K562 (cell line): ENCODE measurements at regions not wholly inside any gene's neighbourhood (a gene's known extent, or its start where the extent isn't known, plus 50 kb on each side); places are given as distances from the start of the nearest gene placed in this dataset.

Experiments used
- ARID1B ChIP-seq: fragments of 450-650 bp; IDR thresholded peaks from 2 replicates; pipeline ENCODE4 v1.6.1; 2016; ENCODE audit warnings: antibody characterized with exemption, mild to moderate bottlenecking, inconsistent platforms
- ATF7 ChIP-seq: fragments of 450-650 bp; IDR thresholded peaks from 2 replicates; pipeline ENCODE4 v1.7.1; 2014; ENCODE audit warnings: mild to moderate bottlenecking, moderate library complexity
- CBX8 ChIP-seq: fragments of 200-600 bp; sonication (generic); IDR thresholded peaks from 2 replicates; pipeline ENCODE4 v1.6.1; 2012; ENCODE audit warnings: borderline replicate concordance, mixed run types, low read depth, mild to moderate bottlenecking, moderate library complexity, mixed read lengths, low read length, control low read depth, inconsistent platforms; ENCODE audit not compliant: poor library complexity, severe bottlenecking; ENCODE audit errors: extremely low read depth
- CLOCK ChIP-seq: fragments of 250-450 bp; sonication (Bioruptor Pico); IDR thresholded peaks from 2 replicates; pipeline ENCODE4 v1.4.0; 2020; ENCODE audit warnings: mild to moderate bottlenecking, moderate library complexity, borderline replicate concordance
- CXXC5 ChIP-seq: fragments of 250-450 bp; sonication (Bioruptor Pico); IDR thresholded peaks from 2 replicates; pipeline ENCODE4 v1.8.0; 2022; ENCODE audit warnings: inconsistent platforms, mild to moderate bottlenecking, moderate library complexity
- ESRRA ChIP-seq: fragments of 450-650 bp; IDR thresholded peaks from 2 replicates; pipeline ENCODE4 v1.6.1; 2014; ENCODE audit warnings: low read depth, mild to moderate bottlenecking, moderate library complexity, borderline replicate concordance
- FOXA1 ChIP-seq: fragments of 450-650 bp; IDR thresholded peaks from 2 replicates; pipeline ENCODE4 v1.6.1; 2016; ENCODE audit warnings: mild to moderate bottlenecking, borderline replicate concordance
- HDAC1 ChIP-seq, 2 experiments: fragments of 450-650 bp; IDR thresholded peaks; 2 replicates each; pipeline ENCODE4 v1.6.1; 2016 to 2017; ENCODE audit warnings: inconsistent platforms in 1 of 2, mild to moderate bottlenecking in 1 of 2, moderate library complexity in 1 of 2
- JUND ChIP-seq, 2 experiments: IDR thresholded peaks; 2 replicates in 1 of 2; 3 replicates in 1 of 2; pipeline ENCODE4 v1.6.1; 2011; ENCODE audit warnings: borderline replicate concordance in 2 of 2, low read depth in 2 of 2, low read length in 2 of 2, improper control_type of control experiment in 1 of 2, missing biosample characterization in 1 of 2, missing genetic modification characterization in 1 of 2, missing genetic modification reagents in 1 of 2
- KLF6 ChIP-seq: fragments of 250-450 bp; sonication (Bioruptor Pico); IDR thresholded peaks from 2 replicates; pipeline ENCODE4 v1.4.0; 2020; ENCODE audit warnings: mild to moderate bottlenecking, moderate library complexity, borderline replicate concordance
- RHOXF2B ChIP-seq: fragments of 250-450 bp; sonication (Bioruptor Pico); conservative IDR thresholded peaks from 2 replicates; pipeline ENCODE4 v1.5.1; 2021
- SAP30 ChIP-seq: fragments of 200-600 bp; sonication (generic); IDR thresholded peaks from 2 replicates; pipeline ENCODE4 v1.6.1; 2012; ENCODE audit warnings: borderline replicate concordance, low read depth, mild to moderate bottlenecking, moderate library complexity, low read length, control low read depth, inconsistent platforms; ENCODE audit not compliant: insufficient read depth, poor library complexity, severe bottlenecking
- SIN3A ChIP-seq, 2 experiments: fragments of 150-350 bp in 1 of 2; IDR thresholded peaks; 2 replicates each; pipeline ENCODE4 v1.6.1; 2011 to 2016; ENCODE audit warnings: borderline replicate concordance in 2 of 2, low read depth in 2 of 2, low read length in 2 of 2, mild to moderate bottlenecking in 2 of 2, moderate library complexity in 2 of 2; ENCODE audit not compliant: control insufficient read depth in 1 of 2
- SIRT6 ChIP-seq: IDR thresholded peaks from one replicate; pipeline ENCODE4 v1.6.1; 2012; ENCODE audit warnings: low read depth, mild to moderate bottlenecking, control low read depth, inconsistent platforms, low read length, moderate library complexity
- TAL1 ChIP-seq: fragments of 450-650 bp; IDR thresholded peaks from 2 replicates; pipeline ENCODE4 v1.6.1; 2016; ENCODE audit warnings: mild to moderate bottlenecking
- U2AF2 ChIP-seq: fragments of 200-400 bp; formaldehyde crosslinking; optimal IDR thresholded peaks from 2 replicates; pipeline ENCODE3; 2017; ENCODE audit warnings: low read depth, mild to moderate bottlenecking, low read length
- ZBTB49 ChIP-seq: sonication (generic); formaldehyde crosslinking; IDR thresholded peaks from 2 replicates; pipeline ENCODE4 v1.8.0; 2022; ENCODE audit warnings: missing genetic modification reagents, mild to moderate bottlenecking, borderline replicate concordance
- ZNF239 ChIP-seq: fragments of 250-450 bp; sonication (Bioruptor Pico); IDR thresholded peaks from 2 replicates; pipeline ENCODE4 v1.4.0; 2020; ENCODE audit warnings: mild to moderate bottlenecking
- ZNF561 ChIP-seq: fragments of 450-650 bp; formaldehyde crosslinking; conservative IDR thresholded peaks from 2 replicates; pipeline ENCODE4 v1.4.0; 2020; ENCODE audit warnings: mild to moderate bottlenecking, moderate library complexity
- ZNF589 ChIP-seq: fragments of 200-800 bp; sonication (Bioruptor generic); IDR thresholded peaks from 2 replicates; pipeline ENCODE4 v1.6.1; 2016; ENCODE audit warnings: low read depth, missing genetic modification characterization, missing compliant biosample characterization
- TF ChIP-seq, protein P1 (sequence below): fragments of 250-450 bp; sonication (Bioruptor Pico); IDR thresholded peaks from 2 replicates; pipeline ENCODE4 v1.8.0; 2021; ENCODE audit warnings: moderate library complexity, mild to moderate bottlenecking, inconsistent platforms

GRCh38 chr14:22497671-22498093 is 91.3 kb downstream of the DAD1 start (continued):
- TF ChIP-seq ESRRA (peak; percentile 55; the same call in 1 of the 2 replicates), ARID1B (peak; percentile 69), FOXA1 (no peak), ZNF589 (CRISPR knock-in tag) (0 out of 2 replicates have a peak, but pooled peaks have one; percentile 49), ZBTB49 (CRISPR knock-in tag) (no peak), RHOXF2B (CRISPR knock-in tag) (no peak), SIN3A (IDR thresholded peaks at IDR 0.05; ENCODE audit: borderline replicate concordance in 2 of 2, control insufficient read depth in 1 of 2, low read depth in 2 of 2, low read length in 2 of 2) (no peak), ZNF561 (CRISPR knock-in tag) (no peak), CBX8 (no peak), SAP30 (no peak), JUND (IDR thresholded peaks at IDR 0.05; ENCODE audit: borderline replicate concordance, low read depth, low read length) (no peak), JUND (tag; IDR thresholded peaks at IDR 0.05; ENCODE audit: borderline replicate concordance, low read depth, low read length) (no peak), ZNF239 (CRISPR knock-in tag) (peak; percentile 14; the same call in 1 of the 2 replicates), U2AF2 (no peak), TAL1 (peak; percentile 67), CXXC5 (peak; percentile 61), KLF6 (CRISPR knock-in tag) (no peak), SIRT6 (no peak), ATF7 (no peak), CLOCK (CRISPR knock-in tag) (no peak), HDAC1 (IDR thresholded peaks at IDR 0.05) (peak in 1 of 2 experiments; percentile 76; a peak in 2 of 4 replicates)
- TF ChIP-seq, protein P1, sequence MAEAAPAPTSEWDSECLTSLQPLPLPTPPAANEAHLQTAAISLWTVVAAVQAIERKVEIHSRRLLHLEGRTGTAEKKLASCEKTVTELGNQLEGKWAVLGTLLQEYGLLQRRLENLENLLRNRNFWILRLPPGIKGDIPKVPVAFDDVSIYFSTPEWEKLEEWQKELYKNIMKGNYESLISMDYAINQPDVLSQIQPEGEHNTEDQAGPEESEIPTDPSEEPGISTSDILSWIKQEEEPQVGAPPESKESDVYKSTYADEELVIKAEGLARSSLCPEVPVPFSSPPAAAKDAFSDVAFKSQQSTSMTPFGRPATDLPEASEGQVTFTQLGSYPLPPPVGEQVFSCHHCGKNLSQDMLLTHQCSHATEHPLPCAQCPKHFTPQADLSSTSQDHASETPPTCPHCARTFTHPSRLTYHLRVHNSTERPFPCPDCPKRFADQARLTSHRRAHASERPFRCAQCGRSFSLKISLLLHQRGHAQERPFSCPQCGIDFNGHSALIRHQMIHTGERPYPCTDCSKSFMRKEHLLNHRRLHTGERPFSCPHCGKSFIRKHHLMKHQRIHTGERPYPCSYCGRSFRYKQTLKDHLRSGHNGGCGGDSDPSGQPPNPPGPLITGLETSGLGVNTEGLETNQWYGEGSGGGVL (CRISPR knock-in tag): no peak
